ENCODE measurements at regions not wholly inside any gene's neighbourhood (a gene's known extent, or its start where the extent isn't known, plus 50 kb on each side); places are given as distances from the start of the nearest gene placed in this dataset.

DNA sequence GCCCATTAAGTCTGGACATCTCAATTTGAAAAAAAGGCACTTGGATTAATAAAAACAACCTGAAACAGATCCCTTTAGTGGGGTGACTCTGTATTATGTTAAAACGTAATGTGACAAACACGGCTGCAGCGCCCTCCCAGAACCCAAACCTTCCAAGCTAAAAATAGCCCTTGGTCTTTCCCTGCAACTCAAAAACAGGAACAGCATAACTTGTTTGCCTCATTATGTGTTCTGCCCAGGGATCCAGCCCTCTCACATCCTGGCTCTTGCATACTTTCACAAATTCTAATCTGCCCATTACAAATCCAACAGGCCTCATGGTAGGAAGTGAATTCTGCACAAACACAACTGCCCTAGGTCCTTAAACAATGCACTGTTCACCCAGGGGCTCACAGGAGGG, 94.7 kb upstream of the GADD45A start:
- TF ChIP-seq, protein P1, sequence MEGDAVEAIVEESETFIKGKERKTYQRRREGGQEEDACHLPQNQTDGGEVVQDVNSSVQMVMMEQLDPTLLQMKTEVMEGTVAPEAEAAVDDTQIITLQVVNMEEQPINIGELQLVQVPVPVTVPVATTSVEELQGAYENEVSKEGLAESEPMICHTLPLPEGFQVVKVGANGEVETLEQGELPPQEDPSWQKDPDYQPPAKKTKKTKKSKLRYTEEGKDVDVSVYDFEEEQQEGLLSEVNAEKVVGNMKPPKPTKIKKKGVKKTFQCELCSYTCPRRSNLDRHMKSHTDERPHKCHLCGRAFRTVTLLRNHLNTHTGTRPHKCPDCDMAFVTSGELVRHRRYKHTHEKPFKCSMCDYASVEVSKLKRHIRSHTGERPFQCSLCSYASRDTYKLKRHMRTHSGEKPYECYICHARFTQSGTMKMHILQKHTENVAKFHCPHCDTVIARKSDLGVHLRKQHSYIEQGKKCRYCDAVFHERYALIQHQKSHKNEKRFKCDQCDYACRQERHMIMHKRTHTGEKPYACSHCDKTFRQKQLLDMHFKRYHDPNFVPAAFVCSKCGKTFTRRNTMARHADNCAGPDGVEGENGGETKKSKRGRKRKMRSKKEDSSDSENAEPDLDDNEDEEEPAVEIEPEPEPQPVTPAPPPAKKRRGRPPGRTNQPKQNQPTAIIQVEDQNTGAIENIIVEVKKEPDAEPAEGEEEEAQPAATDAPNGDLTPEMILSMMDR (IDR thresholded peaks at IDR 0.05; ENCODE audit: low read depth, low read length), result no peak
- no peak for TF ChIP-seq EZH2phosphoT487 (IDR thresholded peaks at IDR 0.05; ENCODE audit: low read depth)

Data from OCI-LY3 (cell line).